ENCODE measurements at regions not wholly inside any gene's neighbourhood (a gene's known extent, or its start where the extent isn't known, plus 50 kb on each side); places are given as distances from the start of the nearest gene placed in this dataset.
"Not testable (repeated sequence)": the region's sequence is repeated elsewhere in the genome, so short reads cannot be mapped to it uniquely, and the experiment has no call there.

DNA sequence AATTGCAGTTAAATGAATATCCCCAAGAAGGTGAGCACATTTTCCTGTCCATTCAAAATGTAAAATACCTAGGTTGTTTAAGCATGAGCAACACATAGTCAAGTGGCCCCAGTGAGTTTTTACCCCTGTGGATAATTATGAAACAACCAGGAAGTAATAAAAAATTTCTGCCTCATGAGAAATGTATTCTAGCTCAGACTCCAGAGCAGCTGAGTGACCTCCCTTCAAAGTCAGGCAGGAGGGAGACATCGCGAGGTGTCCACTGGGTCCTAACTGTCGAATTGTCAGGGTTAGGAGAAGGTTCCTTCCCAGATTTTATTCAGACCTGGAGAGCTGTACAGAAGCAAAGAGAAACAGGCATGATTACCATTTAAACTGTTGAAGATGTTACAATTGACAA is 416.6 kb upstream of the SMIM21 start:
- Histone ChIP-seq H4K20me1 (ENCODE audit: insufficient read depth) (no peaks in the 10 kb centered on the region), H3K27ac (no peak overlapping the region), H2AFZ (no peak overlapping the region), H3K9me2 (ENCODE audit: insufficient read depth) (no peaks in the 10 kb centered on the region), H3K27me3 (ENCODE audit: insufficient read depth, low read depth) (peaks cover 6% of the 10 kb centered on the region), H3K4me2 (no peak overlapping the region), H3F3A (ENCODE audit: insufficient read depth, low read depth) (no peaks in the 10 kb centered on the region), H3K4me1 (replicated peaks; ENCODE audit: insufficient read depth) (no peaks in the 10 kb centered on the region), H3K9me3 (ENCODE audit: insufficient read depth, low read depth) (no peaks in the 10 kb centered on the region), H3K4me3 (no peak overlapping the region), H3K79me2 (ENCODE audit: low read depth) (no peaks in the 10 kb centered on the region), H3K36me3 (ENCODE audit: low read depth) (no peaks in the 10 kb centered on the region)
- CTCF ChIA-PET = no interaction called here
- intact Hi-C loops (cut with micrococcal nuclease; ENCODE audit: unreplicated experiment) = no loop called here
- TF ChIP-seq, protein P1, sequence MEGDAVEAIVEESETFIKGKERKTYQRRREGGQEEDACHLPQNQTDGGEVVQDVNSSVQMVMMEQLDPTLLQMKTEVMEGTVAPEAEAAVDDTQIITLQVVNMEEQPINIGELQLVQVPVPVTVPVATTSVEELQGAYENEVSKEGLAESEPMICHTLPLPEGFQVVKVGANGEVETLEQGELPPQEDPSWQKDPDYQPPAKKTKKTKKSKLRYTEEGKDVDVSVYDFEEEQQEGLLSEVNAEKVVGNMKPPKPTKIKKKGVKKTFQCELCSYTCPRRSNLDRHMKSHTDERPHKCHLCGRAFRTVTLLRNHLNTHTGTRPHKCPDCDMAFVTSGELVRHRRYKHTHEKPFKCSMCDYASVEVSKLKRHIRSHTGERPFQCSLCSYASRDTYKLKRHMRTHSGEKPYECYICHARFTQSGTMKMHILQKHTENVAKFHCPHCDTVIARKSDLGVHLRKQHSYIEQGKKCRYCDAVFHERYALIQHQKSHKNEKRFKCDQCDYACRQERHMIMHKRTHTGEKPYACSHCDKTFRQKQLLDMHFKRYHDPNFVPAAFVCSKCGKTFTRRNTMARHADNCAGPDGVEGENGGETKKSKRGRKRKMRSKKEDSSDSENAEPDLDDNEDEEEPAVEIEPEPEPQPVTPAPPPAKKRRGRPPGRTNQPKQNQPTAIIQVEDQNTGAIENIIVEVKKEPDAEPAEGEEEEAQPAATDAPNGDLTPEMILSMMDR (conservative IDR thresholded peaks at IDR 0.05) = no peak
- no peak for TF ChIP-seq EZH2 (IDR thresholded peaks at IDR 0.05; ENCODE audit: low read depth)
- POLR2A ChIA-PET (ENCODE audit: unreplicated experiment) = no interaction called here
- DNase-seq = no peak
- no TSS peak for BruUV-seq (replicated peaks)

GRCh38 chr18:75840131-75840530 is 412.6 kb upstream of the SMIM21 start:
- Histone ChIP-seq H3K79me2 (ENCODE audit: low read depth) (no peaks in the 10 kb centered on the region), H3K4me1 (replicated peaks; ENCODE audit: insufficient read depth) (no peaks in the 10 kb centered on the region), H2AFZ (no peak overlapping the region), H3K36me3 (ENCODE audit: low read depth) (no peaks in the 10 kb centered on the region), H3K27ac (no peak overlapping the region), H4K20me1 (ENCODE audit: insufficient read depth) (no peaks in the 10 kb centered on the region), H3K4me3 (no peak overlapping the region), H3F3A (ENCODE audit: insufficient read depth, low read depth) (no peaks in the 10 kb centered on the region), H3K9me3 (ENCODE audit: insufficient read depth, low read depth) (no peaks in the 10 kb centered on the region), H3K27me3 (ENCODE audit: insufficient read depth, low read depth) (peaks cover 18% of the 10 kb centered on the region; the same call in 1 of the 2 replicates), H3K4me2 (no peak overlapping the region), H3K9me2 (ENCODE audit: insufficient read depth) (no peaks in the 10 kb centered on the region)
- ChIA-PET CTCF (no interaction called here), POLR2A (ENCODE audit: unreplicated experiment) (no interaction called here)
- TF ChIP-seq, protein P1 (conservative IDR thresholded peaks at IDR 0.05) = no peak
- TF ChIP-seq EZH2 (IDR thresholded peaks at IDR 0.05; ENCODE audit: low read depth) = no peak
- BruUV-seq (replicated peaks) = no TSS peak
- no peak for DNase-seq
- intact Hi-C loops (cut with micrococcal nuclease; ENCODE audit: unreplicated experiment) = no loop called here

DNA sequence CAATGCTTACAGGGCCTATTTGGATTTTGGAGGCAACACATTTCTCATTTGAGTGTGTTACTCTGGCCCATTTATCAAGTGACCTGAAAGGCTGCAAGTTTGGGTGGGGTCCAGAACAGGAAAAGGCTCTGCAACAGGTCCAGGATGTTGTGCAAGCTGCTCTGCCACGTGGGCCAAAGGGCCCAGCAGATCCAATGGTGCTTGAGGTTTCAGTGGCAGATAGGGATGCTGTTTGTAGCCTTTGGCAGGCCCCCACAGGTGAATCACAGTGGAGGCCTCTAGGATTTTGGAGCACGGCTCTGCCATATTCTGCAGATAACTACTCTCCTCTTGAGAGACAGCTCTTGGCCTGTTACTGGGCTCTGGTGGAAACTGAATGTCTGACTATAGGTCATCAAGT is 412.2 kb upstream of the SMIM21 start:
- H3K9me3 ChIP-seq (ENCODE audit: insufficient read depth, low read depth); POLR2A ChIA-PET (ENCODE audit: unreplicated experiment); H3K36me3 ChIP-seq (ENCODE audit: low read depth); H4K20me1 ChIP-seq (ENCODE audit: insufficient read depth); DNase-seq; H3K27ac ChIP-seq; H3F3A ChIP-seq (ENCODE audit: insufficient read depth, low read depth); H3K79me2 ChIP-seq (ENCODE audit: low read depth); intact Hi-C loops (cut with micrococcal nuclease; ENCODE audit: unreplicated experiment); CTCF ChIA-PET; H3K4me2 ChIP-seq; H3K4me3 ChIP-seq; H3K4me1 ChIP-seq (replicated peaks; ENCODE audit: insufficient read depth); H2AFZ ChIP-seq; BruUV-seq (replicated peaks); H3K9me2 ChIP-seq (ENCODE audit: insufficient read depth): not testable (repeated sequence)
- H3K27me3 ChIP-seq (ENCODE audit: insufficient read depth, low read depth) = peaks cover 18% of the 10 kb centered on the region; the same call in 1 of the 2 replicates

DNA sequence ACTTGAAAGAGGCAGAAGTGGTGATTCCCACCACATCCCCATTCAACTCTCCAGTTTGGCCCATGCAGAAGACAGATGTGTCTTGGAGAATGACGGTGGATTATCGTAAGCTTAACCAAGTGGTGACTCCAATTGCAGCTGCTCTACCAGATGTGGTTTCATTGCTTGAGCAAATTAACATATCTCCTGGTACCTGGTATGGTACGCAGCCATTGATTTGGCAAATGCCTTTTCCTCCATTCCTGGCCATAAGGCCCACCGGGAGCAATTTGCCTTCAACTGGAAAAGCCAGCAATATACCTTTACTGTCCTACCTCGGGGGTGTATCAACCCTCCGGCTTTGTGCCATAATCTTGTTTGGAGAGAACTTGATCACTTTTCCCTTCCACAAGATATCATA is 411.5 kb upstream of the SMIM21 start:
- no peak overlapping the region for H3K4me3 ChIP-seq
- no peaks in the 10 kb centered on the region for H4K20me1 ChIP-seq (ENCODE audit: insufficient read depth)
- no peak overlapping the region for H3K4me2 ChIP-seq
- H3F3A ChIP-seq (ENCODE audit: insufficient read depth, low read depth) = no peaks in the 10 kb centered on the region
- H3K27ac ChIP-seq = no peak overlapping the region
- intact Hi-C loops (cut with micrococcal nuclease; ENCODE audit: unreplicated experiment) = no loop called here
- BruUV-seq (replicated peaks) = no TSS peak
- no peaks in the 10 kb centered on the region for H3K36me3 ChIP-seq (ENCODE audit: low read depth)
- H2AFZ ChIP-seq = no peak overlapping the region
- no peaks in the 10 kb centered on the region for H3K4me1 ChIP-seq (replicated peaks; ENCODE audit: insufficient read depth)
- H3K9me2 ChIP-seq (ENCODE audit: insufficient read depth) = no peaks in the 10 kb centered on the region
- no peaks in the 10 kb centered on the region for H3K9me3 ChIP-seq (ENCODE audit: insufficient read depth, low read depth)
- no peak for TF ChIP-seq EZH2 (IDR thresholded peaks at IDR 0.05; ENCODE audit: low read depth)
- no peak for DNase-seq
- no peaks in the 10 kb centered on the region for H3K79me2 ChIP-seq (ENCODE audit: low read depth)
- POLR2A ChIA-PET (ENCODE audit: unreplicated experiment) = no interaction called here
- CTCF ChIA-PET = no interaction called here
- peaks cover 18% of the 10 kb centered on the region; the same call in 1 of the 2 replicates for H3K27me3 ChIP-seq (ENCODE audit: insufficient read depth, low read depth)
